ENCODE measurements at regions not wholly inside any gene's neighbourhood (a gene's known extent, or its start where the extent isn't known, plus 50 kb on each side); places are given as distances from the start of the nearest gene placed in this dataset.

DNA sequence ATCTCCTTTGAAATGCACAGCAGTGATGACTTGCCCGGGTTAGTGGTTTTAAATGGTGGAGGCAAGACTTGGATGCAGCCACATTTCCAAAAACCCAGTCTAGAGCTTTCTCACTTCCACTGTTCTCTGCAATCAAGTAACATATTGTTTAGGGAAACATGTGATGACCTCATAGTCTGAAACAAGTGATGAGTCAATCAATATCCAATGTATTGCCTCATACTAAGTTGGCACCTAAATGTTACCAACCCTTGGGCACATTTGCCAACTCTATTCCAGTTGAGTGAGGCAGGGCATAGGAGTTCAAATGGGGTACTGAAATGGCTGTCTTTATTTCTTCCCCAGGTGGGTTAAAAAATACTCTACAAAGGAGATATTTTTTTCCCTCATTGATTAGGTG is 1105.4 kb downstream of the VRK1 start:
- no peaks in the 10 kb centered on the region for H4K20me1 ChIP-seq (replicated peaks; ENCODE audit: control insufficient read depth, extremely low read depth, insufficient read depth, low read length)
- H3K79me2 ChIP-seq (ENCODE audit: control insufficient read depth, insufficient read depth, low read length), result no peaks in the 10 kb centered on the region
- no peak overlapping the region for H3K27ac ChIP-seq (ENCODE audit: insufficient read depth, low read depth, low read length)
- no TSS peak for BruUV-seq (replicated peaks)
- dilution Hi-C loops (cut with MboI; ENCODE audit: extremely low pct_ligation_motif_present, low sequenced_read_pairs) (no loop called here), intact Hi-C loops (cut with micrococcal nuclease) (no loop called here)
- H3K4me3 ChIP-seq (replicated peaks in 1 of 3; ENCODE audit: insufficient read depth in 1 of 3, low read depth in 1 of 3, low read length in 3 of 3), result no peak overlapping the region
- H3K27me3 ChIP-seq (ENCODE audit: control insufficient read depth in 2 of 2, insufficient read depth in 2 of 2, low read length in 2 of 2), result no peaks in the 10 kb centered on the region
- no peak overlapping the region for H3K4me2 ChIP-seq (ENCODE audit: insufficient read depth, low read length)
- DNase-seq (ENCODE audit: low read depth, low spot score) (no peak), FAIRE-seq (no peak)
- POLR2A ChIA-PET, result no interaction called here
- no peak overlapping the region for H2AFZ ChIP-seq (ENCODE audit: low read depth, low read length)
- H3K9me1 ChIP-seq (replicated peaks; ENCODE audit: control insufficient read depth, extremely low read depth, insufficient read depth, low read length), result no peaks in the 10 kb centered on the region
- no peak overlapping the region for H3K9ac ChIP-seq (replicated peaks; ENCODE audit: extremely low read depth, insufficient read depth, low read length)
- H3K4me1 ChIP-seq (ENCODE audit: control insufficient read depth, extremely low read depth, insufficient read depth, low read length), result no peaks in the 10 kb centered on the region
- H3K36me3 ChIP-seq (ENCODE audit: control insufficient read depth in 2 of 2, extremely low read depth in 1 of 2, insufficient read depth in 2 of 2, low read length in 2 of 2), result no peaks in the 10 kb centered on the region
- H3K9me3 ChIP-seq (replicated peaks; ENCODE audit: control insufficient read depth, insufficient read depth, low read length), result peaks cover 2% of the 10 kb centered on the region
- CTCF ChIA-PET, result no interaction called here
- TF ChIP-seq, protein P1, sequence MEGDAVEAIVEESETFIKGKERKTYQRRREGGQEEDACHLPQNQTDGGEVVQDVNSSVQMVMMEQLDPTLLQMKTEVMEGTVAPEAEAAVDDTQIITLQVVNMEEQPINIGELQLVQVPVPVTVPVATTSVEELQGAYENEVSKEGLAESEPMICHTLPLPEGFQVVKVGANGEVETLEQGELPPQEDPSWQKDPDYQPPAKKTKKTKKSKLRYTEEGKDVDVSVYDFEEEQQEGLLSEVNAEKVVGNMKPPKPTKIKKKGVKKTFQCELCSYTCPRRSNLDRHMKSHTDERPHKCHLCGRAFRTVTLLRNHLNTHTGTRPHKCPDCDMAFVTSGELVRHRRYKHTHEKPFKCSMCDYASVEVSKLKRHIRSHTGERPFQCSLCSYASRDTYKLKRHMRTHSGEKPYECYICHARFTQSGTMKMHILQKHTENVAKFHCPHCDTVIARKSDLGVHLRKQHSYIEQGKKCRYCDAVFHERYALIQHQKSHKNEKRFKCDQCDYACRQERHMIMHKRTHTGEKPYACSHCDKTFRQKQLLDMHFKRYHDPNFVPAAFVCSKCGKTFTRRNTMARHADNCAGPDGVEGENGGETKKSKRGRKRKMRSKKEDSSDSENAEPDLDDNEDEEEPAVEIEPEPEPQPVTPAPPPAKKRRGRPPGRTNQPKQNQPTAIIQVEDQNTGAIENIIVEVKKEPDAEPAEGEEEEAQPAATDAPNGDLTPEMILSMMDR (IDR thresholded peaks at IDR 0.05; ENCODE audit: extremely low read depth in 1 of 2, insufficient read depth in 1 of 2, low read depth in 1 of 2, low read length in 2 of 2), result no peak
- TF ChIP-seq FOS (IDR thresholded peaks at IDR 0.05; ENCODE audit: borderline replicate concordance, insufficient read depth, low read length) (no peak), POLR2A (IDR thresholded peaks at IDR 0.05; ENCODE audit: low read depth, low read length) (no peak), POLR2AphosphoS5 (IDR thresholded peaks at IDR 0.05; ENCODE audit: insufficient read depth, low read depth, low read length) (no peak), GATA2 (IDR thresholded peaks at IDR 0.05; ENCODE audit: insufficient read depth, insufficient read length, low read depth, low read length) (no peak), MYC (IDR thresholded peaks at IDR 0.05; ENCODE audit: low read depth, low read length) (no peak), EZH2 (IDR thresholded peaks at IDR 0.05; ENCODE audit: borderline replicate concordance, low read depth, low read length, severe bottlenecking) (no peak), JUN (IDR thresholded peaks at IDR 0.05; ENCODE audit: borderline replicate concordance, insufficient read depth, insufficient read length, low read depth) (peak; percentile 38)
